Esophagus squamous epithelium (tissue), 5 donors: ENCODE measurements at regions not wholly inside any gene's neighbourhood (a gene's known extent, or its start where the extent isn't known, plus 50 kb on each side); places are given as distances from the start of the nearest gene placed in this dataset.

Experiments
- DNase-seq: peaks from one replicate; lab custom pipeline; 2025; lab: John Stamatoyannopoulos, UW
- H3K27ac ChIP-seq, 4 donors: fragments of 200-600 bp; sonication (generic); one replicate each; pipeline ENCODE4 v1.5.1; 2016 to 2019; ENCODE audit warnings: mild to moderate bottlenecking in 1 of 4
- H3K27me3 ChIP-seq, 4 donors: fragments of 200-600 bp; sonication (generic); 1 replicate in 3 of 4; 2 replicates in 1 of 4; pipeline versions ENCODE4 v1.5.1 to v1.6.0; 2017 to 2021; ENCODE audit warnings: antibody characterized with exemption in 1 of 4
- H3K36me3 ChIP-seq, 3 donors: fragments of 200-600 bp; sonication (generic); one replicate each; pipeline ENCODE4 v1.5.1; 2016 to 2019
- H3K4me1 ChIP-seq, 3 donors: fragments of 200-600 bp; sonication (generic); one replicate each; pipeline ENCODE4 v1.5.1; 2017 to 2019
- H3K4me3 ChIP-seq, 4 donors: fragments of 200-600 bp; sonication (generic); 1 replicate in 3 of 4; 2 replicates in 1 of 4; pipeline ENCODE4 v1.5.1; 2016 to 2019; ENCODE audit warnings: mild to moderate bottlenecking in 2 of 4, moderate library complexity in 1 of 4
- H3K9me3 ChIP-seq, 3 donors: fragments of 200-600 bp; sonication (generic); one replicate each; pipeline ENCODE4 v1.5.1; 2016 to 2019
- CTCF ChIP-seq, 6 experiments: fragments of 450-650 bp in 4 of 6; fragments of 200-600 bp in 2 of 6; sonication (generic) in 2 of 6; IDR thresholded peaks; one replicate each; pipeline ENCODE4 v1.5.1; 2016 to 2019; ENCODE audit warnings: antibody characterized with exemption in 6 of 6, mild to moderate bottlenecking in 4 of 6, moderate library complexity in 4 of 6
- POLR2A ChIP-seq, 4 donors: fragments of 450-650 bp; IDR thresholded peaks; one replicate each; pipeline ENCODE4 v1.6.1; 2017; ENCODE audit warnings: antibody characterized with exemption in 4 of 4, mild to moderate bottlenecking in 4 of 4, moderate library complexity in 3 of 4
- WGBS, 2 donors: methylation state at CpG; one replicate each; pipeline ENCODE4 v1.1.5; 2018; 5-methylcytosine and 5-hydroxymethylcytosine counted together
- intact Hi-C: fragments of 100-400 bp; cut with DNase I; formaldehyde crosslinking; loops from one replicate; pipeline ENCODE4 v1.15.0; 2022
- donor health status: DM: yes; HTN: yes; CAD: no.

GRCh38 chr21:15276243-15276642 lies 211.4 kb upstream of the NRIP1 start:
- intact Hi-C loops = no loop called here
- 69 to 76% methylated on average over 2 of the region's 2 CpGs for WGBS, 2 donors
- H3K4me1 ChIP-seq = peaks cover 0 to 14% (median 0%) of the 10 kb centered on the region in 3 donors
- DNase-seq = no peak
- no peaks in the 10 kb centered on the region for H3K9me3 ChIP-seq
- H3K36me3 ChIP-seq = no peaks in the 10 kb centered on the region
- no peak overlapping the region for H3K4me3 ChIP-seq
- TF ChIP-seq CTCF (IDR thresholded peaks at IDR 0.05) (no peak), POLR2A (IDR thresholded peaks at IDR 0.05) (no peak)
- no peaks in the 10 kb centered on the region for H3K27me3 ChIP-seq
- H3K27ac ChIP-seq = no peak overlapping the region

- Histone ChIP-seq H3K4me1 (peaks cover 0 to 9% (median 0%) of the 10 kb centered on the region in 3 donors), H3K36me3 (no peaks in the 10 kb centered on the region)
- TF ChIP-seq CTCF (IDR thresholded peaks at IDR 0.05) (no peak), POLR2A (IDR thresholded peaks at IDR 0.05) (no peak)
These were observed 212.7 kb upstream of the NRIP1 start for GRCh38 chr21:15277466-15277865.

GRCh38 chr21:15278279-15278678 lies 213.5 kb upstream of the NRIP1 start:
- Histone ChIP-seq H3K36me3 (no peaks in the 10 kb centered on the region), H3K4me3 (no peak overlapping the region), H3K9me3 (no peaks in the 10 kb centered on the region), H3K27ac (no peak overlapping the region), H3K4me1 (peaks cover 0 to 7% (median 0%) of the 10 kb centered on the region in 3 donors), H3K27me3 (no peaks in the 10 kb centered on the region)
- 89% methylated on average over 5 of the region's 5 CpGs for WGBS, 2 donors
- no peak for DNase-seq
- no peak for TF ChIP-seq CTCF (IDR thresholded peaks at IDR 0.05)
- no peak for TF ChIP-seq POLR2A (IDR thresholded peaks at IDR 0.05)
- intact Hi-C loops = no loop called here

More at GRCh38 chr21:15277466-15277865, 212.7 kb upstream of the NRIP1 start:
- Histone ChIP-seq H3K27me3 (no peaks in the 10 kb centered on the region), H3K27ac (no peak overlapping the region), H3K9me3 (no peaks in the 10 kb centered on the region), H3K4me3 (no peak overlapping the region)
- DNase-seq = no peak
- intact Hi-C loops = no loop called here

GRCh38 chr21:15278851-15279250 lies 214.1 kb upstream of the NRIP1 start:
- Histone ChIP-seq H3K36me3 (no peaks in the 10 kb centered on the region), H3K27ac (no peak overlapping the region), H3K9me3 (no peaks in the 10 kb centered on the region), H3K27me3 (no peaks in the 10 kb centered on the region), H3K4me1 (peaks cover 0 to 7% (median 0%) of the 10 kb centered on the region in 3 donors), H3K4me3 (no peak overlapping the region)
- TF ChIP-seq POLR2A (IDR thresholded peaks at IDR 0.05) (no peak), CTCF (IDR thresholded peaks at IDR 0.05) (no peak)
- intact Hi-C loops = no loop called here
- WGBS, 2 donors = 77 to 80% methylated on average over 3 to 4 of the region's 4 CpGs
- DNase-seq = no peak

- no peak for DNase-seq
- H3K36me3 ChIP-seq = no peaks in the 10 kb centered on the region
- 73 to 82% methylated on average over 1 of the region's 1 CpG for WGBS, 2 donors
These were observed 214.7 kb upstream of the NRIP1 start for GRCh38 chr21:15279482-15279881.

More at GRCh38 chr21:15279482-15279881, 214.7 kb upstream of the NRIP1 start:
- Histone ChIP-seq H3K4me1 (peaks cover 0 to 7% (median 0%) of the 10 kb centered on the region in 3 donors), H3K27ac (no peak overlapping the region), H3K27me3 (no peaks in the 10 kb centered on the region), H3K9me3 (no peaks in the 10 kb centered on the region), H3K4me3 (no peak overlapping the region)
- intact Hi-C loops = no loop called here
- no peak for TF ChIP-seq POLR2A (IDR thresholded peaks at IDR 0.05)
- no peak for TF ChIP-seq CTCF (IDR thresholded peaks at IDR 0.05)
